HG02852 (cell line): ENCODE measurements at regions not wholly inside any gene's neighbourhood (a gene's known extent, or its start where the extent isn't known, plus 50 kb on each side); places are given as distances from the start of the nearest gene placed in this dataset.
"Not testable (repeated sequence)": the region's sequence is repeated elsewhere in the genome, so short reads cannot be mapped to it uniquely, and the experiment has no call there.

Source experiments
- ATAC-seq: cut with Tn5 transposase; IDR thresholded peaks from one replicate; pipeline ENCODE4 v1.9.1; 2021; ENCODE audit warnings: mild to moderate bottlenecking, moderate library complexity; ENCODE audit not compliant: unreplicated experiment

GRCh38 chr15:70602834-70603560 lies 160.4 kb downstream of the UACA start:
- no peak for ATAC-seq

- no peak for ATAC-seq
These were observed 161.1 kb downstream of the UACA start for GRCh38 chr15:70602281-70602680.

GRCh38 chr15:70597945-70598344 lies 165.4 kb downstream of the UACA start:
- ATAC-seq, result no peak

DNA sequence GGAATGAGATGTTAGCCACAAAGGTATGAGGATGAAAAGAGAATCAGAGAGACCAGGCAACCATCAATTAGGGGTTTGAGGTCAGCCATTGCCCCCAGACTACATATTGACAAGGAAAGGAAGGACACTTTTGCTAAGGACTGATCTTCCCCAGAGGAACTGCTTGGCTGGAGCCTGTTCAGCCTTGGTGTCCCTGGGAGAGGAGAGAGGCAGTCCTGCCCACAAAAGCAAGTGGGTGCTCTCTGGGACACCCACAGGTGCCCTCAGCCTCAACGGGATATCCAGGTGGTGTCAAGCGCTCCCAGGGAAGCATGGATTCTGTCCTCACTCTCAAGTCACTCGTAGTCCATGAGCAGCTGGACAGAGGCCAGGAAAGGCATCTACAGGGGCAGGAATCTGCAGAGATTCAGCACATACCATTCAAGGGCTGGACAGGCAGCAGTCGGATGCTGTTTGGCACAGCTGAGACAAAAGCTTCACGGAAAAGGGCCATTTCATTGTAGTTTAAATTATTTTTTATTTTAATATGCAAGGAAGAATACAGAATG lies 166.2 kb downstream of the UACA start:
- no peak for ATAC-seq

DNA sequence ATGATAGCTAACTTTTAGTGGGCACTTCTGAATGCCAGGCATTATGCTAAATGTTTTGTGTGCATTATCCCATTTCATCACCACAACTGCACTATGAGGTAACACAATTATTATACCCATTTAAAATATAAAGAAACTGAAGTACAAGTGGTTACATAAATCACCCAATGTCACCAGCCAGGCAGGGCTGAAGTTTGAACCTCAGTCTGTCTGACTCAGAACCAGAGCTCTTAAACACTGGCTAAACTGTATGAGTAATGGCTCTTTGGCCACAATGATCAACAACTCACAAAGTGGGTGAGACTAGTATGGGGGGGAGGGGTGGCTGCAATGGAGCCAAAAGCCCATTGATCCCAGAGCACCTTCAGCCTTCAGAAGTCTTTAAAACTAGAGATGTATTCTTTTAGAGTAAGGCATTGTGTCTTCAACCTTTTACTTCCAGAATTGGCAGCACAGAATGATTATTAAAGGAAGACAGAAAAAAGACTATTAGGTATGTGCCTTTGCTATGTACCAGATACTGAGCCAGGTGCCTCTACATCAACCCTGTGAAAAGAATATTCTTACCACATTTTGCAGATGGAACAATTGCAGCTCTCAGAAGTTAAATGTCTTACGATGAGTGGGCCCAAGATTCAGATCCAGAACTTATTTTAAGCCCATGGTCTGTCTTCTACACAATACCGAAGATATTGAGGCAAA lies 166.9 kb downstream of the UACA start:
- no peak for ATAC-seq

DNA sequence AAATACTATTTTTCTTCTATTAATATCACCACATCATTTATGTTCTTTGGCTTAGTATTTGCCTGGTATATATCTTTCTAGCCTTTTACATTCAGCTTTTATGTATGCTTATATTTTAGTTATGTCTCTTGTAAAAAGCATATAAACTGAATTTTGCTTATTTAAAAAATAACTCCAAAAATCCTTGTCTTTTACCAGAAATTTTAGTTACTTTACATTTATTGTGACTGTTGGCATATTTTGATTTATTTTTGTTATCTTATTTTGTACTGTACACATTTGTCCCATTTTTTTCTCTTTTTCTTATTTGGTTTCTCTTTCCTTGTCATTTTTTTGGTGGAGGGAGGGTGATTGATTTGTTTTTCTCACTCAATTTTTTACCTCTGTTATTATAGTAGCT lies 169.6 kb downstream of the UACA start:
- ATAC-seq, result no peak

DNA sequence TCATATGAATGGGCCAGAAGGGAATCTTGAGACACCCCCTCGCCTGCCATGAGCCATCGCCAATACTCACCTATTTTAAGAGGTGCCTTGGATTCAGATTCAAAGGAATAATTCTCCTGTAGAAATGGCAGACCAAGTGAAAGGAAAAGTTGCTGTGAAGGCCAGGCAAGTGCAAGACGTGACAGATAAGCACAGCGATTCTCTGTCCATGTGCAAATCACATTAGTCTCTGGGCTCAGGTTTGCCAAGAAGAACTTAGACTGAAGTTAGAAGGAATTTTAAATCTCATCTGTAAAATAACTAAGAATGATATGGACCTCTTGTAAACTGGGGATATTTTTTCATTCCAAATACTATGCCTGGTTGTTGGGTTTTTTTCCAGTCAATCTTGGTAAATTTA lies 173.6 kb downstream of the UACA start:
- ATAC-seq, result no peak

GRCh38 chr15:70589221-70589620 lies 174.1 kb downstream of the UACA start:
- no peak for ATAC-seq

- ATAC-seq, result no peak
These were observed 174.7 kb downstream of the UACA start for GRCh38 chr15:70588613-70589012.

GRCh38 chr15:70587896-70588567 lies 175.3 kb downstream of the UACA start:
- ATAC-seq, result no peak

DNA sequence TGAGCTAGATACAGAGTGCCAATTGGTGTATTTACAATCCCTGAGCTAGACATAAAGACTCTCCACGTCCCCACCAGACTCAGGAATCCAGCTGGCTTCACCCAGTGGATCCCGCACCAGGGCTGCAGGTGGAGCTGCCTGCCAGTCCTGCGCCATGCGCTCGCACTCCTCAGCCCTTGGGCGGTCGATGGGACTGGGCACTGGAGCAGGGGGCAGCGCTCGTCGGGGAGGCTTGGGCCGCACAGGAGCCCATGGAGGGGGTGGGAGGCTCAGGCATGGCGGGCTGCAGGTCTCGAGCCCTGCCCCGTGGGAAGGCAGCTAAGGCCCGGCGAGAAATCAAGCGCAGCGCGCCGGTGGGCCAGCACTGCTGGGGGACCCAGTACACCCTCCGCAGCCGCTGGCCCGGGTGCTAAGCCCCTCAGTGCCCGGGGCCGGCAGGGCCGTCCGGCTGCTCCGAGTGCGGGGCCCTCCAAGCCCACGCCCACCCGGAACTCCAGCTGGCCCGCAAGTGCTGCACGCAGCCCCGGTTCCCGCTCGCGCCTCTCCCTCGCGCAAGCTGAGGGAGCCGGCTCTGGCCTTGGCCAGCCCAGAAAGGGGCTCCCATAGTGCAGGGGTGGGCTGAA lies 176.2 kb downstream of the UACA start:
- ATAC-seq, result not testable (repeated sequence)

- no peak for ATAC-seq
These were observed 177.1 kb downstream of the UACA start for GRCh38 chr15:70586241-70586640.

DNA sequence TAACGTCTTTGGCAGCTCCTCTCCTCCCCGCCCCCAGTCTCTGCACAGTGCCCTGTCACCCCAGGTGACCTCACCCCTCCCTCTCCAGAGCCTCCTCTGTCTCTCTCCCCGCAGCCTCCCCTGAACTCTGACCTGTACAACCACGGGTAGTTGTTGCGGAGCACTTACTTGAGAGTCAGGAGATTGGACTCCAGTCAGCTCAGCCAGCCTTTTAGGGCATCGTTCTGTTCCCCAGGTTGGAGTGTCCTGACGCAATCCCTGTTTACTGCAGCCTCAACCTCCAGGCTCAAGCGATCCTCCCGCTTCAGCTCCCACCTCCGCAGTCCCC lies 177.7 kb downstream of the UACA start:
- no peak for ATAC-seq

GRCh38 chr15:70584838-70585706 lies 178.3 kb downstream of the UACA start:
- ATAC-seq, result no peak

- ATAC-seq, result no peak
These were observed 178.9 kb downstream of the UACA start for GRCh38 chr15:70584441-70584837.

GRCh38 chr15:70583006-70583405 lies 180.4 kb downstream of the UACA start:
- ATAC-seq, result no peak

DNA sequence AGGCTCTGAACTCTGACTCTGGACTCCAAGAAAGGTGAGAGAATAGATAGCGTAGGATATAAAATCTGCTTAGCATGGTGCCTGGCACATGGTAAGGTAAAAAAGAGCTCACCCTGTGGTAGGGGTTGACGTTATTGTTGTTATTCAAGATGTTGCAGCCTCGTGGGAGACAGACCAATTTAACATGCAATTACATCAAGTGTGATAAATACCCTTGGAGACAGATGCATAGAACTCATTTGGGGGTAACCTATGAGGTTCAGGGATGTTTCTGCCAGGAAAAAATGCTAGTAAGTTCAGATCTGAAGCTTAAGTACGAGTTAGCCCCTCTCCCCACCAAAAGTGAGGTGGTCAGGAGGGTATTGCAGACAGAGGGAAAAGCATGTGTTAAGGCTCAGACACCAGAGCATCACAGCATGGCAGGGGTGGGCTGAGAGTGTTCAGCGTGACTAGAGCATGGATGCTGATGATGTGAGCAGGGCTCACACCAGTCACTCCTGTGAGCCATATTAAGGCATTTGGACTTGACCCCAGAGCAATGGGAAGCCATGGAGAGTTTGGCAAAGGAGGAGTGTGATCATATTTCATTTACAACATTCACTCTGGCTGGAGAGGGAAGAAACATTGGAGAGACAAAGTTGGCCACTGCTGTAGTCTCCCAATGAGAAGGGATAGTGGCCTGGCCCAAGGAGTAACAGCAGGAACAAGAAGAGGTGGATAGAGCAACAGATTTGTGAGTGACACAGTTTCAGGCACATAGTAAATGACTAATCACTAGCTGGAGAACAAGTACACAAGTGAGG lies 181.0 kb downstream of the UACA start:
- ATAC-seq, result no peak

- ATAC-seq, result no peak
These were observed 182.4 kb downstream of the UACA start for GRCh38 chr15:70580958-70581357.

- ATAC-seq, result no peak
These were observed 183.1 kb downstream of the UACA start for GRCh38 chr15:70580286-70580685.

- no peak for ATAC-seq
These were observed 183.6 kb downstream of the UACA start for GRCh38 chr15:70579766-70580165.
